ENCODE measurements at regions not wholly inside any gene's neighbourhood (a gene's known extent, or its start where the extent isn't known, plus 50 kb on each side); places are given as distances from the start of the nearest gene placed in this dataset.

- Histone ChIP-seq H3K27me3 (ENCODE audit: low read length) (no peaks in the 10 kb centered on the region), H3K4me1 (ENCODE audit: low read length) (no peaks in the 10 kb centered on the region), H3K36me3 (ENCODE audit: insufficient read depth, low read length) (no peaks in the 10 kb centered on the region), H3K4me2 (ENCODE audit: low read depth, low read length, poor library complexity, severe bottlenecking) (no peak overlapping the region), H3K9me3 (ENCODE audit: low read length) (no peaks in the 10 kb centered on the region), H3K9ac (ENCODE audit: low read length) (no peak overlapping the region), H3K4me3 (ENCODE audit: low read length) (no peak overlapping the region), H4K20me1 (ENCODE audit: insufficient read depth, low read depth, low read length) (no peaks in the 10 kb centered on the region), H3K27ac (ENCODE audit: low read length) (no peak overlapping the region), H3K79me2 (ENCODE audit: low read length) (no peaks in the 10 kb centered on the region), H3K9me2 (replicated peaks; ENCODE audit: insufficient read depth, low read length) (no peaks in the 10 kb centered on the region), H2AFZ (ENCODE audit: low read length) (no peak overlapping the region)
- DNase-seq, result no peak
Observed at GRCh38 chr5:158397278-158397677, 538.3 kb upstream of the CLINT1 start.

- no peak overlapping the region for H3K4me3 ChIP-seq (ENCODE audit: low read length)
- H3K4me2 ChIP-seq (ENCODE audit: low read depth, low read length, poor library complexity, severe bottlenecking), result no peak overlapping the region
- no peak overlapping the region for H3K27ac ChIP-seq (ENCODE audit: low read length)
- no peaks in the 10 kb centered on the region for H3K9me2 ChIP-seq (replicated peaks; ENCODE audit: insufficient read depth, low read length)
- no peaks in the 10 kb centered on the region for H3K36me3 ChIP-seq (ENCODE audit: insufficient read depth, low read length)
- H3K4me1 ChIP-seq (ENCODE audit: low read length), result peaks cover 4% of the 10 kb centered on the region
- H3K27me3 ChIP-seq (ENCODE audit: low read length), result no peaks in the 10 kb centered on the region
- H3K9me3 ChIP-seq (ENCODE audit: low read length), result no peaks in the 10 kb centered on the region
- H4K20me1 ChIP-seq (ENCODE audit: insufficient read depth, low read depth, low read length), result no peaks in the 10 kb centered on the region
- H3K79me2 ChIP-seq (ENCODE audit: low read length), result no peaks in the 10 kb centered on the region
- no peak for DNase-seq
- H2AFZ ChIP-seq (ENCODE audit: low read length), result no peak overlapping the region
- H3K9ac ChIP-seq (ENCODE audit: low read length), result no peak overlapping the region
Observed at GRCh38 chr5:158394102-158394501, 535.2 kb upstream of the CLINT1 start.

GRCh38 chr5:158393457-158393856, 534.5 kb upstream of the CLINT1 start:
- Histone ChIP-seq H3K27ac (ENCODE audit: low read length) (no peak overlapping the region), H2AFZ (ENCODE audit: low read length) (no peak overlapping the region), H3K4me2 (ENCODE audit: low read depth, low read length, poor library complexity, severe bottlenecking) (no peak overlapping the region)

GRCh38 chr5:158392753-158393152, 533.8 kb upstream of the CLINT1 start:
- no peaks in the 10 kb centered on the region for H3K9me2 ChIP-seq (replicated peaks; ENCODE audit: insufficient read depth, low read length)
- H3K9me3 ChIP-seq (ENCODE audit: low read length), result no peaks in the 10 kb centered on the region
- no peak overlapping the region for H3K4me2 ChIP-seq (ENCODE audit: low read depth, low read length, poor library complexity, severe bottlenecking)
- no peak overlapping the region for H3K27ac ChIP-seq (ENCODE audit: low read length)
- no peaks in the 10 kb centered on the region for H3K27me3 ChIP-seq (ENCODE audit: low read length)
- H3K4me1 ChIP-seq (ENCODE audit: low read length), result peaks cover 4% of the 10 kb centered on the region
- no peaks in the 10 kb centered on the region for H3K79me2 ChIP-seq (ENCODE audit: low read length)
- H4K20me1 ChIP-seq (ENCODE audit: insufficient read depth, low read depth, low read length), result no peaks in the 10 kb centered on the region
- no peak overlapping the region for H3K4me3 ChIP-seq (ENCODE audit: low read length)
- H3K9ac ChIP-seq (ENCODE audit: low read length), result no peak overlapping the region
- H3K36me3 ChIP-seq (ENCODE audit: insufficient read depth, low read length), result no peaks in the 10 kb centered on the region
- no peak for DNase-seq
- H2AFZ ChIP-seq (ENCODE audit: low read length), result no peak overlapping the region

More at GRCh38 chr5:158393457-158393856, 534.5 kb upstream of the CLINT1 start:
- no peak for DNase-seq
- H3K27me3 ChIP-seq (ENCODE audit: low read length), result no peaks in the 10 kb centered on the region
- H3K9ac ChIP-seq (ENCODE audit: low read length), result no peak overlapping the region
- H3K36me3 ChIP-seq (ENCODE audit: insufficient read depth, low read length), result no peaks in the 10 kb centered on the region
- H3K4me3 ChIP-seq (ENCODE audit: low read length), result no peak overlapping the region
- no peaks in the 10 kb centered on the region for H4K20me1 ChIP-seq (ENCODE audit: insufficient read depth, low read depth, low read length)
- no peaks in the 10 kb centered on the region for H3K79me2 ChIP-seq (ENCODE audit: low read length)
- peaks cover 4% of the 10 kb centered on the region for H3K4me1 ChIP-seq (ENCODE audit: low read length)
- H3K9me2 ChIP-seq (replicated peaks; ENCODE audit: insufficient read depth, low read length), result no peaks in the 10 kb centered on the region
- H3K9me3 ChIP-seq (ENCODE audit: low read length), result no peaks in the 10 kb centered on the region

GRCh38 chr5:158390577-158390976, 531.6 kb upstream of the CLINT1 start:
- Histone ChIP-seq H3K4me3 (ENCODE audit: low read length) (no peak overlapping the region), H4K20me1 (ENCODE audit: insufficient read depth, low read depth, low read length) (no peaks in the 10 kb centered on the region), H2AFZ (ENCODE audit: low read length) (no peak overlapping the region), H3K9me3 (ENCODE audit: low read length) (no peaks in the 10 kb centered on the region), H3K4me1 (ENCODE audit: low read length) (peaks cover 4% of the 10 kb centered on the region), H3K27me3 (ENCODE audit: low read length) (no peaks in the 10 kb centered on the region), H3K9ac (ENCODE audit: low read length) (no peak overlapping the region), H3K79me2 (ENCODE audit: low read length) (no peaks in the 10 kb centered on the region), H3K9me2 (replicated peaks; ENCODE audit: insufficient read depth, low read length) (no peaks in the 10 kb centered on the region), H3K27ac (ENCODE audit: low read length) (no peak overlapping the region), H3K36me3 (ENCODE audit: insufficient read depth, low read length) (no peaks in the 10 kb centered on the region), H3K4me2 (ENCODE audit: low read depth, low read length, poor library complexity, severe bottlenecking) (no peak overlapping the region)
- no peak for DNase-seq

- Histone ChIP-seq H3K9ac (ENCODE audit: low read length) (no peak overlapping the region), H3K9me3 (ENCODE audit: low read length) (no peaks in the 10 kb centered on the region), H3K27ac (ENCODE audit: low read length) (no peak overlapping the region), H3K4me1 (ENCODE audit: low read length) (peaks cover 4% of the 10 kb centered on the region), H3K27me3 (ENCODE audit: low read length) (no peaks in the 10 kb centered on the region), H3K9me2 (replicated peaks; ENCODE audit: insufficient read depth, low read length) (no peaks in the 10 kb centered on the region), H4K20me1 (ENCODE audit: insufficient read depth, low read depth, low read length) (no peaks in the 10 kb centered on the region), H3K4me2 (ENCODE audit: low read depth, low read length, poor library complexity, severe bottlenecking) (no peak overlapping the region), H3K4me3 (ENCODE audit: low read length) (no peak overlapping the region), H2AFZ (ENCODE audit: low read length) (no peak overlapping the region), H3K79me2 (ENCODE audit: low read length) (no peaks in the 10 kb centered on the region), H3K36me3 (ENCODE audit: insufficient read depth, low read length) (no peaks in the 10 kb centered on the region)
- DNase-seq, result no peak
Observed at GRCh38 chr5:158389786-158390185, 530.8 kb upstream of the CLINT1 start.

- Histone ChIP-seq H3K79me2 (ENCODE audit: low read length) (no peaks in the 10 kb centered on the region), H3K36me3 (ENCODE audit: insufficient read depth, low read length) (no peaks in the 10 kb centered on the region), H3K9me3 (ENCODE audit: low read length) (no peaks in the 10 kb centered on the region), H3K27me3 (ENCODE audit: low read length) (no peaks in the 10 kb centered on the region), H3K4me1 (ENCODE audit: low read length) (peaks cover 4% of the 10 kb centered on the region), H3K9me2 (replicated peaks; ENCODE audit: insufficient read depth, low read length) (no peaks in the 10 kb centered on the region), H2AFZ (ENCODE audit: low read length) (no peak overlapping the region), H3K4me2 (ENCODE audit: low read depth, low read length, poor library complexity, severe bottlenecking) (no peak overlapping the region), H3K4me3 (ENCODE audit: low read length) (no peak overlapping the region), H3K27ac (ENCODE audit: low read length) (no peak overlapping the region), H4K20me1 (ENCODE audit: insufficient read depth, low read depth, low read length) (no peaks in the 10 kb centered on the region), H3K9ac (ENCODE audit: low read length) (no peak overlapping the region)
- DNase-seq, result no peak
Observed at GRCh38 chr5:158388021-158388420, 529.1 kb upstream of the CLINT1 start.

- Histone ChIP-seq H3K27me3 (ENCODE audit: low read length) (no peaks in the 10 kb centered on the region), H2AFZ (ENCODE audit: low read length) (no peak overlapping the region), H3K9me3 (ENCODE audit: low read length) (no peaks in the 10 kb centered on the region), H3K4me1 (ENCODE audit: low read length) (peaks cover 4% of the 10 kb centered on the region), H3K4me3 (ENCODE audit: low read length) (no peak overlapping the region), H3K27ac (ENCODE audit: low read length) (no peak overlapping the region), H3K36me3 (ENCODE audit: insufficient read depth, low read length) (no peaks in the 10 kb centered on the region), H3K9ac (ENCODE audit: low read length) (no peak overlapping the region), H3K79me2 (ENCODE audit: low read length) (no peaks in the 10 kb centered on the region), H3K4me2 (ENCODE audit: low read depth, low read length, poor library complexity, severe bottlenecking) (no peak overlapping the region), H4K20me1 (ENCODE audit: insufficient read depth, low read depth, low read length) (no peaks in the 10 kb centered on the region), H3K9me2 (replicated peaks; ENCODE audit: insufficient read depth, low read length) (no peaks in the 10 kb centered on the region)
- no peak for DNase-seq
Observed at GRCh38 chr5:158387499-158387898, 528.6 kb upstream of the CLINT1 start.

- no peaks in the 10 kb centered on the region for H3K79me2 ChIP-seq (ENCODE audit: low read length)
- H3K4me2 ChIP-seq (ENCODE audit: low read depth, low read length, poor library complexity, severe bottlenecking), result no peak overlapping the region
- no peaks in the 10 kb centered on the region for H3K36me3 ChIP-seq (ENCODE audit: insufficient read depth, low read length)
- no peaks in the 10 kb centered on the region for H3K9me2 ChIP-seq (replicated peaks; ENCODE audit: insufficient read depth, low read length)
- no peak overlapping the region for H3K4me3 ChIP-seq (ENCODE audit: low read length)
- DNase-seq, result no peak
- no peaks in the 10 kb centered on the region for H3K9me3 ChIP-seq (ENCODE audit: low read length)
- no peak overlapping the region for H3K27ac ChIP-seq (ENCODE audit: low read length)
- peaks cover 4% of the 10 kb centered on the region for H3K4me1 ChIP-seq (ENCODE audit: low read length)
- no peaks in the 10 kb centered on the region for H4K20me1 ChIP-seq (ENCODE audit: insufficient read depth, low read depth, low read length)
- no peak overlapping the region for H3K9ac ChIP-seq (ENCODE audit: low read length)
- H3K27me3 ChIP-seq (ENCODE audit: low read length), result no peaks in the 10 kb centered on the region
- no peak overlapping the region for H2AFZ ChIP-seq (ENCODE audit: low read length)
Observed at GRCh38 chr5:158385982-158386381, 527.0 kb upstream of the CLINT1 start.
